HUES64 (cell line): ENCODE measurements at regions not wholly inside any gene's neighbourhood (a gene's known extent, or its start where the extent isn't known, plus 50 kb on each side); places are given as distances from the start of the nearest gene placed in this dataset.
"Not testable (repeated sequence)": the region's sequence is repeated elsewhere in the genome, so short reads cannot be mapped to it uniquely, and the experiment has no call there.

Source experiments
- H3K27ac ChIP-seq: 2 replicates; pipeline ENCODE4 v1.7.0; 2013; ENCODE audit warnings: low read depth, low read length, inconsistent platforms
- H3K27me3 ChIP-seq: 2 replicates; pipeline ENCODE4 v1.6.1; 2013; ENCODE audit warnings: mild to moderate bottlenecking, low read length; ENCODE audit not compliant: insufficient read depth
- H3K36me3 ChIP-seq: 2 replicates; pipeline ENCODE4 v1.6.1; 2013; ENCODE audit warnings: mild to moderate bottlenecking, low read length; ENCODE audit not compliant: insufficient read depth
- H3K4me1 ChIP-seq: 2 replicates; pipeline ENCODE4 v1.6.1; 2013; ENCODE audit warnings: mild to moderate bottlenecking, low read length, moderate library complexity; ENCODE audit not compliant: insufficient read depth
- H3K4me3 ChIP-seq: 2 replicates; pipeline ENCODE4 v1.5.1; 2013; ENCODE audit warnings: mild to moderate bottlenecking, low read length, moderate library complexity
- H3K9ac ChIP-seq: 2 replicates; pipeline ENCODE4 v1.6.1; 2013; ENCODE audit warnings: mild to moderate bottlenecking, low read depth, low read length
- H3K9me3 ChIP-seq: 2 replicates; pipeline ENCODE4 v1.6.1; 2013; ENCODE audit warnings: low read depth, low read length; ENCODE audit not compliant: insufficient read depth
- WGBS: fragments of 150-250, 120-280 bp; methylation state at CpG from one replicate; pipeline ENCODE4 v1.1.7; 2013; ENCODE audit warnings: missing lambda C conversion rate; 5-methylcytosine and 5-hydroxymethylcytosine counted together

- H3K9ac ChIP-seq = no peak overlapping the region
- H3K4me3 ChIP-seq = no peak overlapping the region
- H3K27me3 ChIP-seq = no peaks in the 10 kb centered on the region
- H3K4me1 ChIP-seq = no peaks in the 10 kb centered on the region; the same call in 1 of the 2 replicates
- H3K27ac ChIP-seq = no peak overlapping the region
- 94% methylated on average over 11 of the region's 12 CpGs for WGBS
- H3K36me3 ChIP-seq = no peaks in the 10 kb centered on the region
- no peaks in the 10 kb centered on the region for H3K9me3 ChIP-seq
These were observed 432.5 kb upstream of the MEF2C start for GRCh38 chr5:89315286-89316100.

DNA sequence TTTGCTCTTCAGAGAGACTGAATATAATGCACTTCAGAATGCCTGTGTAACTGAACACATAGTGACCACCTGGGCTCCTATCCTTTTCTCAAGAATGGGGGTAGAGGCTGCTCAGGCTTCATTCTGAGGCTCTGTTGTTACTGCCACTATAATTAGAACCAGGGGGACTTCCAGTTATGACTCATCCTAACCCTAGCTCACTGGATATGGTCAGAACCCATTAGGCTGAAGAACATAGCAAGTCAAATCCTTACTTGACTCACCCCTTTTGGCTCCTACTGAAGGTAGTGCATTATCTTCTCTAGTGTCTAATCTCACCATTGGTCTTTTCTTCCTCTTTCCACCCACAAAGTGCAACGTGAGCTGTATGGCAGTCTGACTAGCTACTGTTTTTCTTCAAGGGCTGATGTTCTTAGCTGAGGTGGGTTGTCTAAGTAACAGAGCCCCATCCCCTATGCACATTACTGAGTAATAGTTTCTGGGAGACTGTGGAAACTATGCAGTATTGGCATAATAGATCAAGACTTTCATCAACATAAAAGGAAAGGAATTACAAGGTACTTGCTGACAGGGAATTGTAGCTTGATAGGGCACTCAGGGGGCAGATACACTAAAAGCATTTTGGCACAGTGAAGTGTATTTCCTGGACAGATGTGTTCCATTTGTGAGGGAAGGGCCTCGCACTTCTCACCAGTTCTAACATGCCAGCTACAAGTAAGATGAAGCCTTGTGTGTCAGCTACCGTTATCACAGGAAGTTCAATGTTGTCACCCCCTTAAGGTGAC is 431.0 kb upstream of the MEF2C start:
- H3K4me1 ChIP-seq = peaks cover 2% of the 10 kb centered on the region
- no peak overlapping the region for H3K9ac ChIP-seq
- no peak overlapping the region for H3K4me3 ChIP-seq
- H3K27ac ChIP-seq = no peak overlapping the region
- no peaks in the 10 kb centered on the region for H3K36me3 ChIP-seq
- 82% methylated on average over 3 of the region's 3 CpGs for WGBS
- H3K9me3 ChIP-seq = no peaks in the 10 kb centered on the region
- H3K27me3 ChIP-seq = no peaks in the 10 kb centered on the region

- Histone ChIP-seq H3K9ac (no peak overlapping the region), H3K9me3 (no peaks in the 10 kb centered on the region), H3K27ac (no peak overlapping the region), H3K36me3 (no peaks in the 10 kb centered on the region), H3K4me3 (no peak overlapping the region), H3K27me3 (no peaks in the 10 kb centered on the region), H3K4me1 (peaks cover 7% of the 10 kb centered on the region)
- WGBS = 63% methylated on average over 2 of the region's 2 CpGs
These were observed 430.1 kb upstream of the MEF2C start for GRCh38 chr5:89313044-89313443.

- Histone ChIP-seq H3K9me3 (no peaks in the 10 kb centered on the region), H3K27me3 (no peaks in the 10 kb centered on the region), H3K36me3 (no peaks in the 10 kb centered on the region), H3K9ac (no peak overlapping the region), H3K27ac (no peak overlapping the region), H3K4me1 (peaks cover 7% of the 10 kb centered on the region), H3K4me3 (no peak overlapping the region)
- 92% methylated on average over 1 of the region's 1 CpG for WGBS
These were observed 426.3 kb upstream of the MEF2C start for GRCh38 chr5:89309268-89309667.

GRCh38 chr5:89308606-89309040 is 425.6 kb upstream of the MEF2C start:
- H3K9ac ChIP-seq = no peak overlapping the region
- H3K4me3 ChIP-seq = no peak overlapping the region
- no peaks in the 10 kb centered on the region for H3K36me3 ChIP-seq
- H3K27me3 ChIP-seq = no peaks in the 10 kb centered on the region
- peaks cover 7% of the 10 kb centered on the region for H3K4me1 ChIP-seq
- H3K27ac ChIP-seq = no peak overlapping the region
- WGBS = 81% methylated on average over 3 of the region's 4 CpGs
- no peaks in the 10 kb centered on the region for H3K9me3 ChIP-seq

- Histone ChIP-seq H3K9ac (no peak overlapping the region), H3K27ac (no peak overlapping the region), H3K36me3 (no peaks in the 10 kb centered on the region), H3K4me3 (no peak overlapping the region), H3K27me3 (no peaks in the 10 kb centered on the region), H3K4me1 (peaks cover 7% of the 10 kb centered on the region), H3K9me3 (no peaks in the 10 kb centered on the region)
- 100% methylated on average over 1 of the region's 1 CpG for WGBS
These were observed 425.0 kb upstream of the MEF2C start for GRCh38 chr5:89307972-89308371.

DNA sequence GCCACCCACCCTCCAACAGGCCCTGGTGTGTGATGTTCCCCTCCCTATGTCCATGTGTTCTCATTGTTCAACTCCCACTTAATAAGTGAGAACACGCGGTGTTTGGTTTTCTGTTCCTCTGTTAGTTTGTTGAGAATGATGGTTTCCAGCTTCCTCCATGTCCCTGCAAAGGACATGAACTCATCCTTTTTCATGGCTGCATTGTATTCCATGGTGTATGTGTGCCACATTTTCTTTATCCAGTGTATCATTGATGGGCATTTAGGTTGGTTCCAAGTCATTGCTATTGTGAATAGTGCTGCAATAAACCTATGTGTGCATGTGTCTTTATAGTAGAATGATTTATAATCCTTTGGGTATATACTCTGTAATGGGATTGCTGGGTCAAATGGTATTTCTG is 424.2 kb upstream of the MEF2C start:
- H3K4me1 ChIP-seq, H3K36me3 ChIP-seq, H3K27me3 ChIP-seq, H3K27ac ChIP-seq, H3K9me3 ChIP-seq, H3K9ac ChIP-seq, H3K4me3 ChIP-seq: not testable (repeated sequence)
- 100% methylated on average over 2 of the region's 2 CpGs for WGBS

DNA sequence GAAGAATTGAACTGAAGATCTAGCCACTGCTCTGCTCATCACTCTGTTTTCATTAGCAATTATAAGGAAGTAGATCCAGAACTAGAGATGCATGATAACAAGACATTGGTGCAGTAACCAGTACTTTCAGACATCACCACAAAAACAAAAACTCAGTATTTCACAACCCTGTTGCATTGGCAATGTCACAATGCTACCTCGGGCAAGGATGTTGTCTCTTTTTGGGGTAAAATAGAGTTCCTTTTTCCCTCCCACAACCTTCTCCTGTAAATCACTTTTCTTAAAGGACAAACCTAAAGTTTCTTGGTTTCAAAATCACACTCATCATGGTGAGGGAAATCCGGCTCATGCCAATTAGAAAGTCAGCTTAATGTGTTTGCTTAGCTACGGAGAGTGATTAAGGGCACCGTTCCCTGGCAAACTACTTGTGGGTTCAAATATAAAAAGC is 420.1 kb upstream of the MEF2C start:
- H3K9ac ChIP-seq = no peak overlapping the region
- H3K27me3 ChIP-seq = no peaks in the 10 kb centered on the region
- H3K27ac ChIP-seq = no peak overlapping the region
- H3K9me3 ChIP-seq = no peaks in the 10 kb centered on the region
- no peaks in the 10 kb centered on the region for H3K36me3 ChIP-seq
- H3K4me1 ChIP-seq = no peaks in the 10 kb centered on the region
- no peak overlapping the region for H3K4me3 ChIP-seq
- 96% methylated on average over 4 of the region's 4 CpGs for WGBS

DNA sequence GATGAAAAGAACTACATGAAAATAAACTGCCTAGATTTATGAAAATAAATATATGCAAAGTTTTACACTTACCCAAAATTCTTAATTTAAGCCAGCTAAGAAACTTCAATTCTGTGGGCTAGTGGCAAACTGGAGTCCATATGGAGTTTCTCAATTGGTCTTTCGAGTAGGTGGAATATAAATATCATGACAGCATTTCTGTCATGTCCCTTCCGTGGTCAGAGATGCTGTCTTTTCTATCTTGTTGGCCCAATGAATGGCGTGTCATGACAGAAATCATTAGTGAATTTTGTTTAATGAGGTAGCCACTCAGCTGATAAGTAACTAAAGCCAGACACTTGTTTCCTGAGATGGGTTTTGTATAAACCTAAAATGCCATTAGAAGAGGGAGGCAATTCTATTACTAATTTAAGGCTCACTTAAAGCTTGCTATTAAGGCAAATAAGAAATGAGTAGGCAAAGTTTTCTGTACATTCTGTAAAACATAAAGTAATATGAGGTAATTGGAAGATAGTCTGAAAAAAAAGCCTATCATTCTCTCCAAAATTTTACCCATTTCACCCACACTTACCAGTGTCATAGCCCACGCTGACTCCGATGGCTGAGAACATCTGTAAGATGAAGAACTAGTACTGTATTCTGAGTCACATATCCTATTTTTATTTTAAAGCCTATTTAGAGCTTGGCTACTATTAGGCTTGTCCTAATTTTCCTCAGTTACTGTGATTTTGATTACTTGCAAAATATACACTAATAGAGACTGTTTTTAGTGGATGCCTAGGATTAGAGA is 419.3 kb upstream of the MEF2C start:
- Histone ChIP-seq H3K27ac (no peak overlapping the region), H3K27me3 (no peaks in the 10 kb centered on the region), H3K9ac (no peak overlapping the region), H3K36me3 (no peaks in the 10 kb centered on the region), H3K4me3 (no peak overlapping the region), H3K4me1 (no peaks in the 10 kb centered on the region), H3K9me3 (no peaks in the 10 kb centered on the region)
- WGBS = 94% methylated on average over 5 of the region's 5 CpGs

DNA sequence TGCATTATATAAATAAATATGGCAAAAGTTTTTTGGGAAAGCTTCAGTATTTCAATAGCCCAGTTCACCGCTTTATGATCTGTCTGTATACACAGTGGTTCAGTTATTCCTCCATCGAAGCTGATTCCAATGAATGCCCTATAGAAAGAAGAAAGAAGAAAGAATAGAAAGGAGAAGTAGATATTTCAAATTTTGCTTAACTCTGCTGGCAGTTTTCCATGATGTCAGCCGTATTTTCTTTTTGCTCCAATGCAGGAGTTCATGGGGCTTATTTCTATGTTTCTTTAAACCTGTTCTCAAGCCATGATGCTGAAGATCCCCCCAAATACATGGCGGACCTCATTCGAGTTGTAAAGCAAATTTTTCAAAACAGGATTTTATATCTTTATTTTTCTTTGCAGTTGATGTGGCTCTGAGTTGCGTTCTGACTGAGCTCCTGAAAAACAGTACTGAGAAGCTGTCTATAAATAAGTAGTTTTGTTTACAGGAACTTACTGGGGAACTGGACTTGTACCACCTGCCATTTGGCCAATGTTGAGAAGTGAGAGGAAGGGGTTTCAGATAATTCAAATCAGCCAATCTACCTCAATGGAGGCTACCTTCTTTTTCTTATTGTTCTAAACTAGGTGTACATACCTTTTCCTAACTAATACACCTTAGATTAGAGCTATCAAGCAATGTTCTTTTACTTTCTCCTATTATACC is 418.5 kb upstream of the MEF2C start:
- H3K27me3 ChIP-seq = no peaks in the 10 kb centered on the region
- H3K27ac ChIP-seq = no peak overlapping the region
- H3K4me1 ChIP-seq = no peaks in the 10 kb centered on the region
- no peak overlapping the region for H3K9ac ChIP-seq
- H3K4me3 ChIP-seq = no peak overlapping the region
- 98% methylated on average over 6 of the region's 6 CpGs for WGBS
- no peaks in the 10 kb centered on the region for H3K36me3 ChIP-seq
- no peaks in the 10 kb centered on the region for H3K9me3 ChIP-seq
